Upper lobe of left lung (tissue), 4 donors: ENCODE measurements at regions not wholly inside any gene's neighbourhood (a gene's known extent, or its start where the extent isn't known, plus 50 kb on each side); places are given as distances from the start of the nearest gene placed in this dataset.

Source experiments
- CTCF ChIP-seq, 6 experiments: fragments of 450-650 bp in 4 of 6; fragments of 200-600 bp in 2 of 6; sonication (generic) in 2 of 6; IDR thresholded peaks; one replicate each; pipeline ENCODE4 v1.5.1; 2016 to 2019; ENCODE audit warnings: antibody characterized with exemption in 6 of 6
- EP300 ChIP-seq, 4 donors: sonication (generic); formaldehyde crosslinking; IDR thresholded peaks; one replicate each; pipeline ENCODE4 v1.5.1; 2017; ENCODE audit warnings: antibody characterized with exemption in 4 of 4, control low read depth in 2 of 4
- POLR2A ChIP-seq, 4 donors: fragments of 450-650 bp; IDR thresholded peaks; one replicate each; pipeline ENCODE4 v1.5.1; 2016 to 2017; ENCODE audit warnings: antibody characterized with exemption in 4 of 4, mild to moderate bottlenecking in 2 of 4
- POLR2AphosphoS5 ChIP-seq, 2 donors: sonication (generic); formaldehyde crosslinking; IDR thresholded peaks; one replicate each; pipeline ENCODE4 v1.5.1; 2017; ENCODE audit warnings: antibody characterized with exemption in 2 of 2

DNA sequence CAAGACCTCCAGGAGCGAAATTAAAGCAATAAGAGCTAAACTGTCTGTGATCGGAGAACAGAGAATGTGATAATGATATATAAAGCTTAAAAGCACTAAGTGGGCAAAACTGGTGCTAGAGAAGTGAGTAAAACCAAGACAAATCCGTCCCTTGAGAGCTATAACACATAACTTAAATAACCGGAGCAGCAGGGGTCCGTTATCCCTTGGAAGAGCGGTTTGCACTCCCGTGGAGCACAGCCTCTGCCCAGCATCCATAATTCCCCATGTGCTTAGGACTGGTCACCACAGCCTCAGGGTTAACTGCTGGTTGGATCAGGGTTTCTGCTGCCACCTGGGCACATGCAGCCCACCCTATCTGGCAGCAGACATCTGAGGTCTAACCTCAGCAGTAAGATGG is 489.0 kb downstream of the NPIPA7 start:
- TF ChIP-seq POLR2A (IDR thresholded peaks at IDR 0.05) (no peak), CTCF (IDR thresholded peaks at IDR 0.05) (no peak), EP300 (IDR thresholded peaks at IDR 0.05) (no peak), POLR2AphosphoS5 (IDR thresholded peaks at IDR 0.05) (no peak)
